Stimulated activated CD4-positive, alpha-beta T cell treated with anti-CD3 and anti-CD28 coated beads, Interleukin-1b, Interleukin-23, amount 100 ng/mL, for 48 hours (primary cell): ENCODE measurements at regions not wholly inside any gene's neighbourhood (a gene's known extent, or its start where the extent isn't known, plus 50 kb on each side); places are given as distances from the start of the nearest gene placed in this dataset.
"Not testable (repeated sequence)": the region's sequence is repeated elsewhere in the genome, so short reads cannot be mapped to it uniquely, and the experiment has no call there.

ENCODE experiments used
- DNase-seq: peaks from one replicate; pipeline ENCODE4 v3.0.0-alpha.2; 2020

DNA sequence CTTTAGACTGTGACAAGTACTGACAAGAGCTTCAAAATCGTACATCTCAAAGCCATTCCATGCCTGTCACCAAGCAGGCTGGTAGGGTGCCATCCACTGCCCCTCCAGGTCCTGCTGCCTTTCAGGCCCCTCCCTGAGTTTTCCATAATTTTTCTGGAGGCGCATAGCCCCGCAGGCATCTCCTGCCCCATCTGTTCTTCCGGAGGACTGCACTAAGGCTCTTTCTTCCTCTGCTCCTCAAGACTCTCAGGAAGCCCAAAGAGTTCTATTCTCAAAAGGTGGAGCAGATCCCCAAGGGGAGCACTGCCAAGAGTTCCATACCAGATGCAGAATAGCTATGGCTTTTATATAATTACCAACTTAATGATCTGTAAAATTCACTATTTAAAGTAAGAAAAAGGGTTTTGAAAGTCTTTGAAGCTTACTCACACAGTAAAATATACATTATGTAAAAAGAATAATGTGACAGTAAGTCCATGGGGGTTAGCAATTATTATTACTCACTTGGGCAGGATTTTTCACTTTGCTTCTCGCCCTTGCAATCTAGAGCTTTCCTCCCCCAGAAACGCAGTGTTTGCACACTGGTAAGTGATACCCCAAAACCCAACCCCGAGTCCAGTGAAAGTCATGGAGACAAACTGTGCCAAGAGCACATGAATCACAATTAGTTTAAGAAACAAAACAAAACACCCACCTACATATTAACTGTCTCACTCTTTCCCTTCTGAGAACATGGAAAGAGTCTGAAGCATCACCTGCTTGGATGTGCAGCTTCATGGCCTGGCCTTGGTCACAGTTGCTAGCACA lies 114.1 kb upstream of the DAPK1 start:
- no peak for DNase-seq

- no peak for DNase-seq
Observed at GRCh38 chr9:87386490-87387025, 111.1 kb upstream of the DAPK1 start.

GRCh38 chr9:87387351-87388011 lies 110.2 kb upstream of the DAPK1 start:
- DNase-seq, result no peak

DNA sequence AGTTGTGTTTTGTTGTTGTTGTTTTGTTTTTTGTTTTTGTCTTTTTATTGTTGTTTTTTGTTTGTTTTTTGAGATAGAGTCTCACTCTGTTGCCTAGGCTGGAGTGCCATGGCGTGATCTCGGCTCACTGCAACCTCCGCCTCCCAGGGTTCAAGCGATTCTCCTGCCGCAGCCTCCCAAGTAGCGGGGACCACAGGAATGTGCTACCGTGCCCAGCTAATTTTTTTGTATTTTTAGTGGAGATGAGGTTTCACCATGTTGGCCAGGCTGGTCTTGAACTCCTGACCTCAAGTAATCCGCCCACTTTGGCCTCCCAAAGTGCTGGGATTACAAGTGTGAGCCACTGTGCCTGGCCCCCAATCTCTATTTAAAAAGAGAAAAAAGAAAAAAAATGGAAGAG lies 109.0 kb upstream of the DAPK1 start:
- DNase-seq, result not testable (repeated sequence)

GRCh38 chr9:87389936-87390335 lies 107.7 kb upstream of the DAPK1 start:
- no peak for DNase-seq

- no peak for DNase-seq
Observed at GRCh38 chr9:87390361-87390760, 107.3 kb upstream of the DAPK1 start.

- no peak for DNase-seq
Observed at GRCh38 chr9:87392086-87392485, 105.6 kb upstream of the DAPK1 start.

DNA sequence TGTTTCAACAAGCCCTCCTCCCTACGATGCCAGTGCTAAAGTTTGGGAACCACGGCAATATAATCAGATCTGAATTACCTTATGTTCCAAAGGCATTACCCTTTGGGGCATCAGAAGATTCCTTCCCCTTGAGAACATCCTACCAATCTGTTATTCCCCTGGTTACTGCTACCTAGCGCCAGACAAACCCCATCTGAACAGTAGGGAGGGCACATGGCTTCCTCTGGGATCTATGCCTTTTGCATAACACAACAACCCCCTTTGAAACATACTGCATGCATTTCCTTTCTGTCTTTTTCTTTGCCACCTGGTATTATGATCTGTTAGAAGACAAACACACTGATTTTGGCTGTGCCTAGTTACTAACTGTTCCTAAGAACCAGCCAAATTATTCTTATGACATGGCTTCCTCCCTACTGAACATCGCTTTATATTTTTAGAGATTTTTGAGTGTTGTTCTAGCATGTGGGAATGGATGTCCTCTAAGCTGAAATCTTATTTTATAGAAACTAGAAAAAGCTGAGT lies 103.9 kb upstream of the DAPK1 start:
- DNase-seq, result no peak

DNA sequence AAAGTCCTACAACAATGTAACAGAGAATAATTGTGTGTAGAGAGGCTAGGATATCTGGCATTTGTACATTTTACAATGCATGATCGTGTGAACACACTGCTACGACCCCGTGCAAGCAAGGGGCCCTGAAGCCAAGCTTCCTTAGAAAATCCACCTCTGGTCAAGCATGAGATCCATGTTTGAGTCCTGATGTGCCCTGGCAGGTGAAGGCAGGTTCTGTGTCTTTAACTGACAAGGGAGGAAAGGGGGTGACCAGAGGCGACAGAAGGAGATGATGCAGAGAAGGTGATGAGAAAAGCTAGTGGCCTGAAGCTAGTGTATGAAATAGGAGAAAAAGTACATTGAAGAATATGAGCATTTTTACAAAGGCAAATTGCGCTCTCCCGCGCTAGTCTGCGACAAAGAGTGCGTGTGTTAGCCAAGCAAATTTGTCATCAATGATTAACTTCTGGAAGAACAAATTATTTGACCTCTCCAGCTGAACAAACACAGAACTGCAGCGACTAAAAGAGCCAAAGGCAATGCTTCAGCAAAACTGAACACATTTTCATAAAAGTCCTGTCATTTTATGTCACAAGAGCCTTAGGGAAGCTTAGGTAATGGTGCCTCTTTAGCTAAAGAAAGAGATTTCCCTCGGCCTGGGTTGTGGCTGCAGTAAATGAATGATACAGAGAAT lies 101.7 kb upstream of the DAPK1 start:
- no peak for DNase-seq

DNA sequence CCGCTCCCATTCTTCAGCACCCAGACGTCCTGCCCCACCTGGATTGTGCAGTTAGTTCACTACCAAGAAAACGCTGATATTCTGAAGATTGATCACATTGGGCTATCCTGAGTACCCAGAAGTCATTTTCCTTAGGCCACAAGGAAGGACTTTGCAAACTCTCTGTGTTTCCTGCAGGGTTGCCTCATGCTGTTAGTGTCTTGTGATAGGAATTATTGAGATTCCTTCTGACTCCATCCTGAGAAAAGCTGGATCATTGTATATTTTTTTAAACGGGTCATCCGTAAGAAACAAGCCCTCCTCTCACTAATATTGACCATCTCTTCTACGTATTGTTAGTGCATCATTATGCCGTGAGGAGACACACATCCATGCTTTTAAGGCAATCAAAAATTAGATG lies 96.0 kb upstream of the DAPK1 start:
- DNase-seq, result no peak

GRCh38 chr9:87402537-87402936 lies 95.1 kb upstream of the DAPK1 start:
- DNase-seq, result no peak

DNA sequence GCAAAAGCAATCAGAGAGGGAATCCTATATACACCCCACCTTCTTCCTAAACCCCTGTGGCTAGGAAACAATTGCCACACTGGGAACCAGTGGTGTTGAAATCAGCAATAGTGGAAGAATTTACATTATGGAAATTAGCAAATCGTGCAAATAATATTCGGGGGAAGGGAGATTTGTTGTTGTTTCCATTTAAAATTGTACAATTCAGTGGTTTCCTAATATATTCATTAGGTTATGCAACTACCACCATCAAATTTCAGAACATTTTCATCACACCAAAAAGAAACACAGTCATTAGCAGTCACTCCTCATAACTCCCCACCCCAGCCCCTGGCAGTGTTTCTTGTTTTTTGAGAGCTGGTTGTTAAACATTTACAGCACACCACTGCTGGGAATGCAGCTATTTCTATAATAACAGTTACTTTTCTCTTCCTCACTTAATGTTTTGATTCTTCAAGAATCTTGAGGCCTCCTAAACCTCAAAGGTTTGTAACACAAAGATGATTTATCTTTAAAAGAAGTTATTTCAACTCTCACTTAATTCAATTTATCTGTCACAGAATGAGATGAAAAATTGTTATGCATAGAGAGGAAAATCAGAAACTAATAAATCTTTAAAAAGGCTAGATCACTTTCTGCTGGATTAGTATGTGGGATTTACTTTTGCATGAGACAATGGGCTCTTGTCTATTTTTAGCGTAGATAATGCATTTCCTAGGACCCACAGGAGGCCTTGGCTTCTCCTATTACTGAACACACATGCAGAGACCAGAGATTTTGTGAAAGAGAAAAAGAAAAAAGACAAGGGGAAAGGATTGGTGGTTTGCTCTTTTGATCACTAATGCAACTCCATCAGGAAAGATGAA lies 91.8 kb upstream of the DAPK1 start:
- no peak for DNase-seq

- no peak for DNase-seq
Observed at GRCh38 chr9:87406543-87407166, 91.0 kb upstream of the DAPK1 start.

DNA sequence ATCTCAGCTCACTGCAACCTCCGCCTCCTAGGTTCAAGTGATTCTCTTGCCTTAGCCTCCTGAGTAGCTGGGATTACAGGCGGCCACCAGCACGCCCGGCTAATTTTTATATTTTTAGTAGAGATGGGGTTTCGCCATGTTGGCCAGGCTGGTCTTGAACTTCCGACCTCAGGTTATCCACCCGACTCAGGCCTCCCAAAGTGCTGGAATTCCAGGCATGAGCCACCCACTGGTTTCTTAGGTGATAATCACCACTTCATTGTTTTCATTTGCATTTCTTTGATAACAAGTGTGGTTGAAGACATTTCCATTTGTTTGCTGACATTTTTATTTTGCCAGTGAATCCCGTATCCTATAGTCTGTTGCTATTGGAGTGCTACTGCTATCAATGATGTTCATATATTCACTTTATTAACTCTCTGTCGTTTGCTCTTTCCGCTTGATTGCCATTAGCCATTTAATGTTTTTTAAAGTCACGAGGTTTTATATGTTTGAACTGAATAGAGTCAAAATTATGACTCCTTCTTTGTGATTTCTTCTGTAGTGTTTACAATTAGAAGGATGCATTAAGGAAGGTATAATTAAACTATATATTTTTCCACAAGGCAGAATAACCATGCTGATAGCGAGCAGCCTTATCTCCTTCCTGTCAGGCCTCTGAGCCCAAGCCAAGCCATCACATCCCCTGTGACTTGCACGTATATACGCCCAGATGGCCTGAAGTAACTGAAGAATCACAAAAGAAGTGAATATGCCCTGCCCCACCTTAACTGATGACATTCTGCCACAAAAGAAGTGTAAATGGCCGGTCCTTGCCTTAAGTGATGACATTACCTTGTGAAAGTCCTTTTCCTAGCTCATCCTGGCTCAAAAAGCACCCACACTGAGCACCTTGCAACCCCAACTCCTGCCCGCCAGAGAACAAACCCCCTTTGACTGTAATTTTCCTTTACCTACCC lies 87.3 kb upstream of the DAPK1 start:
- DNase-seq, result not testable (repeated sequence)

DNA sequence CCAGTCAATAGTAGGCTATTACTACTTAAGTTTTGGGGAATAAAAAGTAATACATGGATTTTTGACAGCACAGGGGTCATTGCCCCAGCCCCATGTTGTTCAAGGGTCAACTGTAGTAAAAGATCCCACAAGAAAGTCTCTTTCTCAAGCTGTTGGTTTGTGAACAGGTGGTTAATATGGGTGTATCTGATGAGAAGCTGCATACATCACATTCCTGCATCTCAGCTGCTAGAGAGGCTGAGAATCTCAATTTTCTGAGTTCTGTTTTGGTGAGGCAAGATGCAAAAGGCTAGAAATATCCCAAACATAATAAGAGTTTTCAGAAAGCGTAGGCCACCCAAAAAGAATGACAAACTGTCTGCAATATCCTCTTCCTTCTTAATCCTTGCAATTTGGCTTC lies 76.8 kb upstream of the DAPK1 start:
- no peak for DNase-seq

DNA sequence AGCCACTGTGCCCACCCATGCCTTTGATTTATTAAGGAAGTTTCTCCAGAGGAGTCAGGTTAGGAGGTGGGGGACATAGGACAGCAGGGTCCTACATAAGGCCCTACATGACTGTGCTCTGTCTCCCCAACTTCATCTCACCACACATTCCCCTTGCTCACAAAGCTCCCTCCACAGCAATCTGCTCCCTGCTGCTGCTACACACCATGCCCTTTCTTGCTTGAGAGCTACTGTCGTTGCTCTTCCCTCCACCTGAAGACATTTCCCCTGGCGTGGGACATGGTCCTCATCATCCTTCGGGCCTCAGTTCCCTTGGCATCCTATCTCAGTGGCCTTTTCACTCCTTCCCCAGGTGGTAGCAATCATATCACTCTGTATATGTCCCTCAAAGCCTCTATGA lies 75.9 kb upstream of the DAPK1 start:
- DNase-seq, result no peak

- no peak for DNase-seq
Observed at GRCh38 chr9:87422999-87423398, 74.7 kb upstream of the DAPK1 start.

- not testable (repeated sequence) for DNase-seq
Observed at GRCh38 chr9:87423885-87424284, 73.8 kb upstream of the DAPK1 start.

- no peak for DNase-seq
Observed at GRCh38 chr9:87425202-87425601, 72.5 kb upstream of the DAPK1 start.

GRCh38 chr9:87427851-87428506 lies 69.7 kb upstream of the DAPK1 start:
- no peak for DNase-seq
